VCaP (cell line): ENCODE measurements at regions not wholly inside any gene's neighbourhood (a gene's known extent, or its start where the extent isn't known, plus 50 kb on each side); places are given as distances from the start of the nearest gene placed in this dataset.
"Not testable (repeated sequence)": the region's sequence is repeated elsewhere in the genome, so short reads cannot be mapped to it uniquely, and the experiment has no call there.

Source experiments
- H3K27ac ChIP-seq: fragments of 450-650 bp; 2 replicates; pipeline ENCODE4 v1.5.1; 2017
- TF ChIP-seq, protein P1 (sequence below): fragments of 450-650 bp; conservative IDR thresholded peaks from 2 replicates; pipeline ENCODE4 v1.5.1; 2017; ENCODE audit warnings: mild to moderate bottlenecking, moderate library complexity

DNA sequence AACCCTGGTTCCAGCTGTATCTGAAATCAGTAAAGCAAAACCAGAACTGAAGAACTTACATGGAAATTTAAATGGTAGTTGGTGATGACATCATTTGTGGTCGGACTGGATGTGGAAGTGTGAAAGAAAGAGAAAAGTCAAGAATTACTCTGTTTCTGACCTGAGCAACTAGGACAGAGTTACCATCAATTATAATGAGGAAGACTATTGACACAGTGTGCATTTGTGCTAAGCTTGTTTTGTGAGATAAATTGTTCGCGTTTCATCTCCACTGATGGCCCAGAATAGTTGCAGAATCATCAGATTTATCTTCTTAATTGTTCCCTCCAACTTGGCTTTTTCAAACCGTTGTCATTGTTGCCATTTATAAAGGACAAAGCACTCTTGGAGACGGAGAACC, 410.6 kb upstream of the DEPDC1 start:
- TF ChIP-seq, protein P1, sequence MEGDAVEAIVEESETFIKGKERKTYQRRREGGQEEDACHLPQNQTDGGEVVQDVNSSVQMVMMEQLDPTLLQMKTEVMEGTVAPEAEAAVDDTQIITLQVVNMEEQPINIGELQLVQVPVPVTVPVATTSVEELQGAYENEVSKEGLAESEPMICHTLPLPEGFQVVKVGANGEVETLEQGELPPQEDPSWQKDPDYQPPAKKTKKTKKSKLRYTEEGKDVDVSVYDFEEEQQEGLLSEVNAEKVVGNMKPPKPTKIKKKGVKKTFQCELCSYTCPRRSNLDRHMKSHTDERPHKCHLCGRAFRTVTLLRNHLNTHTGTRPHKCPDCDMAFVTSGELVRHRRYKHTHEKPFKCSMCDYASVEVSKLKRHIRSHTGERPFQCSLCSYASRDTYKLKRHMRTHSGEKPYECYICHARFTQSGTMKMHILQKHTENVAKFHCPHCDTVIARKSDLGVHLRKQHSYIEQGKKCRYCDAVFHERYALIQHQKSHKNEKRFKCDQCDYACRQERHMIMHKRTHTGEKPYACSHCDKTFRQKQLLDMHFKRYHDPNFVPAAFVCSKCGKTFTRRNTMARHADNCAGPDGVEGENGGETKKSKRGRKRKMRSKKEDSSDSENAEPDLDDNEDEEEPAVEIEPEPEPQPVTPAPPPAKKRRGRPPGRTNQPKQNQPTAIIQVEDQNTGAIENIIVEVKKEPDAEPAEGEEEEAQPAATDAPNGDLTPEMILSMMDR: no peak
- H3K27ac ChIP-seq: no peak overlapping the region

DNA sequence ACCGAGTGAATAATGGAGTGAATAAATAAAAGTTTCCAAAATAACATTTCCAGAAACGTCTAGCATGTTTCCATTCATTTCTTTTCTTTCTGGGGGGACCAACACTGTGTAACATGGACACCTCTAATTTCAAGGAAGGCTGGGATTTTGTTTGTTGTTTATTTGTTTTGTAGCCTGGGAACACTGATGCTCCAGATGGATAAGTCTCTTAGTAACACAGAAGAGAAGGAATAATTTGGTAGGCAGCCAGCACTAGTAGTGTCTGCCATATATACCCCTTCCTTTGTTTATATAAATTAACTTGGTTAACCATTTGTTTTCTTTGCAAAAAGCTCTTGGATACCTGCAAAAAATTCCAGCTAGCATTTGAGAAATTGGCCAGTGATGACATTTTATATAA, 411.4 kb upstream of the DEPDC1 start:
- TF ChIP-seq, protein P1: no peak
- H3K27ac ChIP-seq: no peak overlapping the region

DNA sequence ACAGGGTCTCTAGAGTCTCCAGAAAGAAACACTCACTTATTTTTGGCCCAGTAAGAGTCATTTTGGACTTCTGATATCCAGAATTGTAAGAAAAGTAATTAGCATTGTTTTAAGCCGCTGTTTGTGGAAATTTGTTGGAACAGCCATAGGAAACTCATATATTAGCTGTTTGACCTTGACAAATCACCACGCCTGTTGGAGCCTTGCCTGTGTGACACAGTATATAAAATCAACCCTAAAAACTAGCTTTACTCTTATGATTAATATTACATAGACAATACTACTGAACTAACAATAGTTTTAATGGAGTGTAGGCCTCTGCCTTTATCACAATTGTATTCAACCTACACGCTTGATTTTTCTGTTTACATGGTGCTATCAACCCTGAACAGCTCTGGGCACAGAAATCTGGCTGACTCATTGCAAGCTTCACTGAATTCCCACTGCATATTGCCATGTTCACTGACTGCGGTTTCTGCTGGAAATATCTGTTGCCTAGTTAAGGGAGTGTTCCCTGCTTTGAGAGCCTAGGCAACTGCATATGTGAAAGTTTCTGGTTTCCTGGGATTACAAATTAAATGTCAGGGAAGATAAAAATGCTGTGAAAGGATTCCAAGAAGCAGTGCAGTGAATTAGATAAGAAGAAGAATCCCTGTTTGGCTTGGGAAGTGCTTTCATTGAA, 419.5 kb upstream of the DEPDC1 start:
- peak overlapping the region; percentile 20; the same call in 1 of the 2 replicates for H3K27ac ChIP-seq
- TF ChIP-seq, protein P1: no peak

DNA sequence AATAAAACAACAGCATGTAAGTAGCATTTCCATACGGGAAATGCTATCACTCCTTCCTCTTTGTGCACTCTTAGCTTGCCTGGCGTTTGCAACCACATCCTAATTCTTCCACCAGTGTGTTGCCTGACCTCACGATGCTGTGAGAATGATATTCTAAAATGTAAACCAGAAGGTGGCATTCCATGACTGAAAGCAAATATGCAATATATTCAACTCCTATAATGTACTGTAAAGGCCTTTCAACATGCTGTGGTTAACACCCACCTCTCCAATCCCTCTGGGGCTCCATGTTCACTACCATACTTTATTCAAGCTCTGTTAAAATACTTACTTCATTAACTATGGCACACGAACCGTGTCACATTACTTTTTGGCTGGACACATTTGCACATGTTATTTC, 420.6 kb upstream of the DEPDC1 start:
- TF ChIP-seq, protein P1: no peak
- H3K27ac ChIP-seq: no peak overlapping the region

DNA sequence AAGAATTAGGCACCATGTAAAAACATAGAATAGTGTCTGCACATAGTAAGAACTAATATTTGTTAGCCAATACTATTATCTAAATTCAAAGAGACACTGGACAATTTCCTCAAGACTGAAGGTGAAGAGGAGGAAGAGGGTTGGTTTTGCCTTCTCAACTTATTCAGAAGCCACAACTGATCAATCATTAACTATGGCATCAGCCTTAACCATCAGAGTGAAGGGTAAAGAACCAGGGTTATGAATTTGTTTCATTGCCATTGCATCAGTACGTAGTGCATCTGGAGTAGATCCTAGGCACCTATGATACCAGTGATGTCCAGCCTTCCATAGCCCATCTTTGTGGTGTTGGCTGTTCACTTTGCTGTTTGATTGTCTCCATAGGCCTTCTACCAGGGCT, 421.7 kb upstream of the DEPDC1 start:
- TF ChIP-seq, protein P1: no peak
- H3K27ac ChIP-seq: no peak overlapping the region

DNA sequence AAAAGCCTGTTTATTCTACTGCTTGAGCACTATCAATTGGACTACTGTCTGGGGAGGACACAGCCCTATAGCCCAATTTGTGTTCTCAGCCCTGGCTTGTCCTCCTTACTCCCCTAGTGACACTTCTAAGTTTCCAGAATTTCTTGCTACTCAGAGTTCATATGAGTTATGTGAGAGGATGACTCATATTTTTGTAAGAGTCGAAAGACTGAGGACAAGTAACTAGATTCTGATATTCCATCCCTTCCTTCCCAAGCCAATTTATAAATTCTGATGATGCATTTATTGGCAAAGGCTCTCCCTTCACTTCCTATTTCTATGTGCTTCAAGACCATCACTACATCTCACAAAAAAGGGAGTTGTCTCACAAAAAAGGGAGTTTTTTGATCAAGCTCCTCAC, 422.2 kb upstream of the DEPDC1 start:
- no peak overlapping the region for H3K27ac ChIP-seq
- TF ChIP-seq, protein P1: no peak

DNA sequence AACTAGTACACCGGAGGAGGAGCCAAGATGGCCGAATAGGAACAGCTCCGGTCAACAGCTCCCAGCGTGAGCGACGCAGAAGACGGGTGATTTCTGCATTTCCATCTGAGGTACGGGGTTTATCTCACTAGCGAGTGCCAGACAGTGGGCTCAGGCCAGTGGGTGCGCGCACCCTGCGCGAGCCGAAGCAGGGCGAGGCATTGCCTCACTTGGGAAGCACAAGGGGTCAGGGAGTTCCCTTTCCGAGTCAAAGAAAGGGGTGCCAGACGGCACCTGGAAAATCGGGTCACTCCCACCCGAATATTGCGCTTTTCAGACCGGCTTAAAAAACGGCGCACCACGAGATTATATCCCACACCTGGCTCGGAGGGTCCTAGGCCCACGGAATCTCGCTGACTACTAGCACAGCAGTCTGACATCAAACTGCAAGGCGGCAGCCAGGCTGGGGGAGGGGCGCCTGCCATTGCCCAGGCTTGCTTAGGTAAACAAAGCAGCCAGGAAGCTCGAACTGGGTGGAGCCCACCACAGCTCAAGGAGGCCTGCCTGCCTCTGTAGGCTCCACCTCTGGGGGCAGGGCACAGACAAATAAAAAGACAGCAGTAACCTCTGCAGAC, 426.7 kb upstream of the DEPDC1 start:
- not testable (repeated sequence) for H3K27ac ChIP-seq

DNA sequence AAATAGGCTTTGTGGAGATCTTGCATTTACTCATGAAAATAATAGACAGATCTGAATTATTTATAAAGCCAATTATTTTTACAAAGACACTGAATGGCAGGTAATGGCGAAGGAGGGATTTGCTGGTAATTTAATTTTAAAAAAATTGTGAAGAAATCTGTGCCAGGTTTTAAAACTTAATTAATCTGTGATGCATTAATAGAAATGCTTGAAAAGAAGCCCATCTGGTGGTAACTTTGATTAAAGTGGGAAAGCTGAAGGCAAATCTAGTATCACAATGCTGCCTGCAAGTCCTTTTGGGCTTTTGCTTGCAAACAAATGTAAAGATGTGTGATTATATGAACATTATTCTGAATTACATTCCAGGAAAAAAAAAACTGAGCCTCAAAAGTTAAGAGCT, 433.2 kb upstream of the DEPDC1 start:
- TF ChIP-seq, protein P1: no peak
- H3K27ac ChIP-seq: no peak overlapping the region
